ENCODE measurements at regions not wholly inside any gene's neighbourhood (a gene's known extent, or its start where the extent isn't known, plus 50 kb on each side); places are given as distances from the start of the nearest gene placed in this dataset.

DNA sequence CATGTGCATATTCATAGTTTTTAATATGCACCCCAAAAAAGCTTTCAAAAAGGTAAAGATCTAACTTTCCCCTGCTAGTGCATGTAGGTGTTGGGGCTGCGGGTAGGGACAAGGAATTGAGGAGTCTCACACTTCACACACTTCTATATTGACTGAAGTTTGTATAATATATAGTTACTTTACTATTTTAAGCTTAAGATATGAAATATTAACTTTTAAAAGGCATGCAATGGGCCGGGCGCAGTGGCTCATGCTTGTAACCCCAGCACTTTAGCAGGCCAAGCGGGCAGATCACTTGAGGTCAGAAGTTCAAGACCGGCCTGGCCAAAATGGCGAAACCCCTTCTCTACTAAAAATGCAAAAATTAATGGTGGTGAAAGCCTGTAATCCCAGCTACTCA is 109.1 kb upstream of the SH3BP4 start:
- Histone ChIP-seq H3K27ac (ENCODE audit: control insufficient read depth, insufficient read depth, low read length) (no peak overlapping the region), H3K9ac (ENCODE audit: control insufficient read depth, extremely low read depth, insufficient read depth, low read length) (no peak overlapping the region), H3K9me1 (ENCODE audit: control insufficient read depth, extremely low read depth, insufficient read depth, low read length) (no peaks in the 10 kb centered on the region), H3K27me3 (ENCODE audit: control insufficient read depth, extremely low read depth, insufficient read depth, low read length) (no peaks in the 10 kb centered on the region), H2AFZ (ENCODE audit: control insufficient read depth, low read length) (no peak overlapping the region), H3K4me3 (ENCODE audit: control insufficient read depth in 2 of 3, extremely low read depth in 1 of 3, insufficient read depth in 2 of 3, low read depth in 1 of 3, low read length in 3 of 3) (no peak overlapping the region), H3K4me1 (ENCODE audit: control insufficient read depth, extremely low read depth, insufficient read depth, low read length) (peaks cover 8% of the 10 kb centered on the region), H3K79me2 (ENCODE audit: control insufficient read depth, insufficient read depth, low read length) (no peaks in the 10 kb centered on the region), H3K4me2 (ENCODE audit: control insufficient read depth, extremely low read depth, insufficient read depth, low read depth, low read length) (no peak overlapping the region), H3K9me3 (ENCODE audit: control insufficient read depth, low read depth, low read length) (no peaks in the 10 kb centered on the region), H4K20me1 (ENCODE audit: control insufficient read depth, extremely low read depth, insufficient read depth, low read length) (no peaks in the 10 kb centered on the region), H3K36me3 (ENCODE audit: control insufficient read depth in 2 of 2, extremely low read depth in 1 of 2, insufficient read depth in 2 of 2, low read length in 2 of 2) (no peaks in the 10 kb centered on the region)
- FAIRE-seq = no peak
- DNase-seq (ENCODE audit: low read depth, low spot score) = no peak
- dilution Hi-C loops (cut with MboI; ENCODE audit: extremely low pct_ligation_motif_present, low sequenced_read_pairs) = no loop called here
- TF ChIP-seq, protein P1, sequence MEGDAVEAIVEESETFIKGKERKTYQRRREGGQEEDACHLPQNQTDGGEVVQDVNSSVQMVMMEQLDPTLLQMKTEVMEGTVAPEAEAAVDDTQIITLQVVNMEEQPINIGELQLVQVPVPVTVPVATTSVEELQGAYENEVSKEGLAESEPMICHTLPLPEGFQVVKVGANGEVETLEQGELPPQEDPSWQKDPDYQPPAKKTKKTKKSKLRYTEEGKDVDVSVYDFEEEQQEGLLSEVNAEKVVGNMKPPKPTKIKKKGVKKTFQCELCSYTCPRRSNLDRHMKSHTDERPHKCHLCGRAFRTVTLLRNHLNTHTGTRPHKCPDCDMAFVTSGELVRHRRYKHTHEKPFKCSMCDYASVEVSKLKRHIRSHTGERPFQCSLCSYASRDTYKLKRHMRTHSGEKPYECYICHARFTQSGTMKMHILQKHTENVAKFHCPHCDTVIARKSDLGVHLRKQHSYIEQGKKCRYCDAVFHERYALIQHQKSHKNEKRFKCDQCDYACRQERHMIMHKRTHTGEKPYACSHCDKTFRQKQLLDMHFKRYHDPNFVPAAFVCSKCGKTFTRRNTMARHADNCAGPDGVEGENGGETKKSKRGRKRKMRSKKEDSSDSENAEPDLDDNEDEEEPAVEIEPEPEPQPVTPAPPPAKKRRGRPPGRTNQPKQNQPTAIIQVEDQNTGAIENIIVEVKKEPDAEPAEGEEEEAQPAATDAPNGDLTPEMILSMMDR (optimal IDR thresholded peaks at IDR 0.05 in 1 of 3, IDR thresholded peaks at IDR 0.05 in 1 of 3, conservative IDR thresholded peaks at IDR 0.05 in 1 of 3; ENCODE audit: extremely low read depth in 1 of 3, insufficient read depth in 2 of 3, low read length in 3 of 3) = no peak
- no peak for TF ChIP-seq EZH2 (IDR thresholded peaks at IDR 0.05; ENCODE audit: low read length)

DNA sequence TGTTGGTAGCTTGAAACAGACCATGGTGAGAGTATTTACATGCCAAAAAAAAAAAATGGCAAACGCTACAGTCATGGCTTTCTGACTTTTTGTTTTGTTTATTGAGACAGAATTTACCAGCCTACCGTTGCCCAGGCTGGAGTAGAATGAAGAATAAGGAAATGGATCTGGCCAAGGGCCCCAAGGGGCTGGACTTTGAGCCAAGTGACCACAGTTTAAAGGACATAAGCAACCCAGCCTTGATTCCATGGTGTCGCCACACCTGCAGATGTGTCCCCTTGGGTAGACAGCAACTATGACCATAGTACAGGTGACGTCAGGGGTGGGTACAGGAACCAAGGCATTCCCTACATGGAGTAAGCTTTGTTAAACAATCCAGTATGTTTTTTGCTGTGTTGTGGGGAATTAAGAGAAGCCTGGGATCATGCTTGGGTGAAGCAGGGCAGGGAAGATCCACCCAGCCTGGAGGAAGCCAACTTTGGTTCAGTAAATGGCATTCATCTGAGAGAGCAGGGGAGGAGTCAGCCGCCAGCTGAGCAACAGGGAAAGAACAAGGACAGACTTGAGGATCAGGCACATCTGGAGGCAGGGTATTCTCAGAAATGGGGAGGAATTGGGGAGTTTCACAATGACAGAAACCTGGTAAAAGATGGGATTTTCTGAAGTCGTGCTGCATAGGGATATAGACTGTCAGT is 110.3 kb upstream of the SH3BP4 start:
- no peak overlapping the region for H3K9ac ChIP-seq (ENCODE audit: control insufficient read depth, extremely low read depth, insufficient read depth, low read length)
- no peak overlapping the region for H3K27ac ChIP-seq (ENCODE audit: control insufficient read depth, insufficient read depth, low read length)
- TF ChIP-seq, protein P1 (optimal IDR thresholded peaks at IDR 0.05 in 1 of 3, IDR thresholded peaks at IDR 0.05 in 1 of 3, conservative IDR thresholded peaks at IDR 0.05 in 1 of 3; ENCODE audit: extremely low read depth in 1 of 3, insufficient read depth in 2 of 3, low read length in 3 of 3) = no peak
- TF ChIP-seq EZH2 (IDR thresholded peaks at IDR 0.05; ENCODE audit: low read length) = no peak
- H3K4me2 ChIP-seq (ENCODE audit: control insufficient read depth, extremely low read depth, insufficient read depth, low read depth, low read length) = no peak overlapping the region
- dilution Hi-C loops (cut with MboI; ENCODE audit: extremely low pct_ligation_motif_present, low sequenced_read_pairs) = no loop called here
- no peak overlapping the region for H3K4me3 ChIP-seq (ENCODE audit: control insufficient read depth in 2 of 3, extremely low read depth in 1 of 3, insufficient read depth in 2 of 3, low read depth in 1 of 3, low read length in 3 of 3)
- H2AFZ ChIP-seq (ENCODE audit: control insufficient read depth, low read length) = no peak overlapping the region
- no peaks in the 10 kb centered on the region for H3K9me1 ChIP-seq (ENCODE audit: control insufficient read depth, extremely low read depth, insufficient read depth, low read length)
- no peaks in the 10 kb centered on the region for H3K9me3 ChIP-seq (ENCODE audit: control insufficient read depth, low read depth, low read length)
- H3K27me3 ChIP-seq (ENCODE audit: control insufficient read depth, extremely low read depth, insufficient read depth, low read length) = no peaks in the 10 kb centered on the region
- DNase-seq (ENCODE audit: low read depth, low spot score) (no peak), FAIRE-seq (no peak)
- H3K36me3 ChIP-seq (ENCODE audit: control insufficient read depth in 2 of 2, extremely low read depth in 1 of 2, insufficient read depth in 2 of 2, low read length in 2 of 2) = no peaks in the 10 kb centered on the region
- no peaks in the 10 kb centered on the region for H4K20me1 ChIP-seq (ENCODE audit: control insufficient read depth, extremely low read depth, insufficient read depth, low read length)
- H3K79me2 ChIP-seq (ENCODE audit: control insufficient read depth, insufficient read depth, low read length) = no peaks in the 10 kb centered on the region
- H3K4me1 ChIP-seq (ENCODE audit: control insufficient read depth, extremely low read depth, insufficient read depth, low read length) = peaks cover 8% of the 10 kb centered on the region

All from keratinocyte (primary cell).